ENCODE measurements at regions not wholly inside any gene's neighbourhood (a gene's known extent, or its start where the extent isn't known, plus 50 kb on each side); places are given as distances from the start of the nearest gene placed in this dataset.

- no peak for TF ChIP-seq RCOR1 (IDR thresholded peaks at IDR 0.05; ENCODE audit: insufficient replicate concordance, low read length)
- TF ChIP-seq USF2 (IDR thresholded peaks at IDR 0.05; ENCODE audit: low read depth, low read length): no peak
- TF ChIP-seq CHD1 (IDR thresholded peaks at IDR 0.05; ENCODE audit: low read depth, low read length): no peak
- no peak for TF ChIP-seq CTCF (conservative IDR thresholded peaks at IDR 0.05; ENCODE audit: low read depth, low read length)
- no peak for TF ChIP-seq POLR2A (IDR thresholded peaks at IDR 0.05; ENCODE audit: low read depth, low read length)
- TF ChIP-seq NFE2L2 (IDR thresholded peaks at IDR 0.05; ENCODE audit: low read depth, low read length): no peak
- no peak for TF ChIP-seq MXI1 (IDR thresholded peaks at IDR 0.05; ENCODE audit: borderline replicate concordance, low read depth, low read length)
- TF ChIP-seq SMC3 (IDR thresholded peaks at IDR 0.05; ENCODE audit: low read depth, low read length): no peak
These were observed 265.2 kb downstream of the CENPW start for GRCh38 chr6:126605089-126605488.
